ENCODE measurements at regions not wholly inside any gene's neighbourhood (a gene's known extent, or its start where the extent isn't known, plus 50 kb on each side); places are given as distances from the start of the nearest gene placed in this dataset.
"Not testable (repeated sequence)": the region's sequence is repeated elsewhere in the genome, so short reads cannot be mapped to it uniquely, and the experiment has no call there.

- H3K4me3 ChIP-seq = no peak overlapping the region
- TF ChIP-seq POLR2A (IDR thresholded peaks at IDR 0.05) (no peak), CTCF (IDR thresholded peaks at IDR 0.05) (no peak), EP300 (IDR thresholded peaks at IDR 0.05) (no peak), POLR2AphosphoS5 (IDR thresholded peaks at IDR 0.05) (no peak)
- WGBS, 2 donors = 90 to 96% methylated on average over 1 of the region's 1 CpG
- no peaks in the 10 kb centered on the region for H3K36me3 ChIP-seq
- DNase-seq = no peak
- no peak for ATAC-seq (ENCODE audit: low FRiP score in 2 of 2)
- peaks cover 16 to 19% (median 18%) of the 10 kb centered on the region in 4 donors for H3K9me3 ChIP-seq
- H3K27ac ChIP-seq = no peak overlapping the region
- no peaks in the 10 kb centered on the region for H3K27me3 ChIP-seq
- H3K4me1 ChIP-seq = no peaks in the 10 kb centered on the region
Observed at GRCh38 chr2:236483102-236483501, 86.5 kb upstream of the ACKR3 start.

- TF ChIP-seq CTCF (IDR thresholded peaks at IDR 0.05) = no peak
- no peak for TF ChIP-seq POLR2AphosphoS5 (IDR thresholded peaks at IDR 0.05)
- TF ChIP-seq EP300 (IDR thresholded peaks at IDR 0.05) = no peak
- no peak for TF ChIP-seq POLR2A (IDR thresholded peaks at IDR 0.05)
- ATAC-seq (ENCODE audit: low FRiP score in 2 of 2) = no peak
- no peak for DNase-seq
- WGBS, 2 donors = 85% methylated on average over 2 of the region's 2 CpGs; no CpG with 5 or more reads in 1 of the 2 donors
- Histone ChIP-seq H3K27me3 (no peaks in the 10 kb centered on the region), H3K9me3 (peaks cover 5 to 9% (median 7%) of the 10 kb centered on the region in 4 donors), H3K4me1 (no peaks in the 10 kb centered on the region), H3K4me3 (no peak overlapping the region), H3K36me3 (no peaks in the 10 kb centered on the region), H3K27ac (no peak overlapping the region)
Observed at GRCh38 chr2:236485519-236485918, 84.1 kb upstream of the ACKR3 start.

- ATAC-seq (ENCODE audit: low FRiP score in 2 of 2); H3K36me3 ChIP-seq; H3K9me3 ChIP-seq; H3K4me1 ChIP-seq; H3K27me3 ChIP-seq; H3K4me3 ChIP-seq; H3K27ac ChIP-seq: not testable (repeated sequence)
- peak in 1 of 2 donors; percentile 58 for DNase-seq
- WGBS, 2 donors = 60 to 97% methylated on average over 1 to 5 of the region's 5 CpGs
Observed at GRCh38 chr2:236489083-236489482, 80.5 kb upstream of the ACKR3 start.

- WGBS, 2 donors = 86 to 93% methylated on average over 3 of the region's 3 CpGs
- peak in 1 of 2 donors; percentile 15 for DNase-seq
- H3K27me3 ChIP-seq = no peaks in the 10 kb centered on the region
- ATAC-seq (ENCODE audit: low FRiP score in 2 of 2) = no peak
- no peak overlapping the region for H3K27ac ChIP-seq
- H3K9me3 ChIP-seq = no peaks in the 10 kb centered on the region
- no peaks in the 10 kb centered on the region for H3K36me3 ChIP-seq
- H3K4me1 ChIP-seq = no peaks in the 10 kb centered on the region
- TF ChIP-seq CTCF (IDR thresholded peaks at IDR 0.05) (no peak), POLR2AphosphoS5 (IDR thresholded peaks at IDR 0.05) (no peak), POLR2A (IDR thresholded peaks at IDR 0.05) (no peak), EP300 (IDR thresholded peaks at IDR 0.05) (no peak)
- no peak overlapping the region for H3K4me3 ChIP-seq
Observed at GRCh38 chr2:236489895-236490404, 79.7 kb upstream of the ACKR3 start.

GRCh38 chr2:236496340-236496739 is 73.3 kb upstream of the ACKR3 start:
- no peak for ATAC-seq (ENCODE audit: low FRiP score in 2 of 2)
- peak in 1 of 2 donors; percentile 59 for DNase-seq
- 83 to 85% methylated on average over 9 of the region's 9 CpGs for WGBS, 2 donors

More at GRCh38 chr2:236496340-236496739, 73.3 kb upstream of the ACKR3 start:
- no peak for TF ChIP-seq POLR2AphosphoS5 (IDR thresholded peaks at IDR 0.05)
- no peak for TF ChIP-seq POLR2A (IDR thresholded peaks at IDR 0.05)
- no peak for TF ChIP-seq CTCF (IDR thresholded peaks at IDR 0.05)
- no peak for TF ChIP-seq EP300 (IDR thresholded peaks at IDR 0.05)
- Histone ChIP-seq H3K4me3 (no peak overlapping the region), H3K27ac (no peak overlapping the region), H3K4me1 (no peaks in the 10 kb centered on the region), H3K27me3 (no peaks in the 10 kb centered on the region), H3K36me3 (no peaks in the 10 kb centered on the region), H3K9me3 (no peaks in the 10 kb centered on the region)
